Nucleus accumbens (tissue), 56 donors: ENCODE measurements at regions not wholly inside any gene's neighbourhood (a gene's known extent, or its start where the extent isn't known, plus 50 kb on each side); places are given as distances from the start of the nearest gene placed in this dataset.

Experiments
- DNase-seq, 56 donors: peaks; one replicate each; lab custom pipeline; 2025; lab: John Stamatoyannopoulos, UW

GRCh38 chr3:80549173-80549572, 781.4 kb upstream of the ROBO1 start:
- no peak for DNase-seq

- DNase-seq, result no peak
Measured at GRCh38 chr3:80543154-80543553, 775.4 kb upstream of the ROBO1 start.

DNA sequence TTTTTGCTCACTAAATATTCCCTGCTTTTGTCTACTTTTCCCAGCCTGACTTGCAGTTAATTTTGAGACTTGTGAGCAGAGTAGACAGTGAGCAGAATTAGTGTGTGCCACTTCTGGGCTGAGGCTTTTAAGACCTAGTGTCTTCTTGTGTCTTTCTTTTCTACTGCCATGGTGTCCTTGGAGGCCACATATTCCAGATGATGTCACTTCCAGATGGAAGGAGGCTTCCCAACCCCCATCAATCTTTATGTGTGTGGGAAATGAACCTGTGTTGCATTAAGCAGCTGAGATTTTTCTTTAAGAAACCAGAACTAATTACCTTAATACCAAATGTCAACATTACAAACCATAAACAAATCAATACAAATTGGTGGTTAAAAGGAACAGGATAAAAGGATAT, 774.7 kb upstream of the ROBO1 start:
- no peak for DNase-seq

- DNase-seq, result no peak
Measured at GRCh38 chr3:80537680-80538079, 769.9 kb upstream of the ROBO1 start.

DNA sequence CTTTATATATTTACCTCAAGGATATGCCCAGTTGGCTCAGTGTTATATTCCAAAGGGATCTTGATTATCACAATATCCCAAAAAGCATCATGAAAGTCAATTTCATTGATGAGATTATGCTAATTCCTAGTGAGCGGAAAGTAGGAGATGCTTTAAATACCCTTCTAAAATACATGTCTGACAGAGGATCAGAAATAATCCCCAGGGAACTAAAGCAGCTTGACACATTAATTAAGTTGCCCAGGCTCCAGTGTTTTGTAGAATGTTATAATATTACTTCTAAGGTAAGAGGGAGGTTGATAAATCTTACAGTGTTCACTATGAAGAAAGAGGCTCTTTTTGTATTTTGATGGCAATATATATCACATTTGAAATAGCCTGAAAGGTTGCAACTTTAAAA, 767.5 kb upstream of the ROBO1 start:
- no peak for DNase-seq

DNA sequence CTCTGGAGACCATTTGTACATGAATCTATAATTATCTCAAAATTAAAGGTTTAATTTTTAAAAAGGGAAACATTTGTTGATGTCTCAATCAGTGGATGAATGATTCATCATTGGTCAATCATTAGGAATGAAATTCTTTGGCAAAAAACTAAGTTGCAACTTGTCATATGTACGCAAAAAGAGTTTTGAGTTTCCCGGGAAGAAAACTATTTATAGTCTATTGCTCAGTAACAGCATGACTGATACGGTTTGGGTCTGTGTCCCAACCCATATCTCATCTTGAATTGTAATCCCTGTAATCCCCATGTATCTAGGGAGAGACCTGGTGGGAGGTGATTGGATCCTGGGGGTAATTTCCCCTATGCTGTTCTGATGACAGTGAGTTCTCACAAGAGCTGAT, 765.8 kb upstream of the ROBO1 start:
- no peak for DNase-seq

DNA sequence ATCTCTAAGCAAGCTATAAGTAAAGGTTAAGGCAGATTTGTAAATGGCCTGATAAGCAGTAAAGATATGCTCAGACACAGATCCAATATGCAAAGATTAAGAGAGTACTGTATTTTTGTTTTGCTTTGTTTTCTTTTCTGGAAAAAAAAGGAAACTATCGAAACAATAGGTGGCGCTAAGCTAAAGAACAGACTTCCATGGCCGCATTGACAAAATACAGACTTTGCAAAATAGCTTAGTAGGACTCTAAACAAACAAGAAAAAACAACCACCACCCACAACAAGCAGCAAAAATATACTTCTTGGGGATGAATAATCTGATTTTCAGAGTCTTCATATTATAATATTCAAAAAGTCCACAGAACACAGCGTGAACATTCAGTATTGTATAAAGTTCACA, 758.4 kb upstream of the ROBO1 start:
- DNase-seq, result no peak

- DNase-seq, result no peak
Measured at GRCh38 chr3:80521081-80521480, 753.3 kb upstream of the ROBO1 start.

- no peak for DNase-seq
Measured at GRCh38 chr3:80519436-80519835, 751.6 kb upstream of the ROBO1 start.

GRCh38 chr3:80496452-80496851, 728.7 kb upstream of the ROBO1 start:
- DNase-seq, result no peak

DNA sequence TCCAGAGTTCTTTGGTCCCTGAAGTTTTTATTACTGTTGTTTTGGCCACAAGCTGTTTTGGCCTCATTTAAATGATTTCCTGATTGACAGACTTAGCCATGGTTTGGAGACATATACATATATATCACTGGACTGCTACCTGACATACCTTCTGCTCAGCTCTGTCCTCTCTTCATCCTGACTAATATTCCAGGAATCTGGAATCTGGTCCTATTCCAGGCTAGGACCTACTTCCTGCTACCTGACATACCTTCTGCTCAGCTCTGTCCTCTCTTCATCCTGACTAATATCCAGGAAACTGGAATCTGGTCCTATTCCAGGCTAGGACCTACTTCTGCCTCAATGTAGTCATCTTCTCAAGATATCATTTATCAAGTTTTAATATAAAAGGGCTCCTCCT, 724.4 kb upstream of the ROBO1 start:
- no peak for DNase-seq

GRCh38 chr3:80472961-80473360, 705.2 kb upstream of the ROBO1 start:
- no peak for DNase-seq

- DNase-seq, result no peak
Measured at GRCh38 chr3:80472459-80472858, 704.7 kb upstream of the ROBO1 start.

DNA sequence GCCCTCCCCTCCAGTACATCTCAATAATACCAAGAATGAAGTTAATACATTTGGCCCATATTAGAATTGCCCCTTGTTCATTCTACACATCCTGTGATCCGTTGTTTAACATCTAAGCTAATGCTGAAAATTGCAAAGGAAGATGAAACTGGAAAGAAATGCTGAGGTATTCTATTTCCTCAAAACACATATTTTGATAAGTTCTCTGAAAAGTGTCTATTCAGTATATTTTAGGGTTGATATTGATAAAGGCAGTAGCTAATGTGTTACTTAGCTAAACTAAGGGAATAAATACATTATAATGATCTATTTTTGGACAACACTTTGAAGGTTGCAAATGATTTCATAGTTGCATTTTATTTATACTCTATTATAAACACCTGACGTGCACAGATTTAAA, 702.6 kb upstream of the ROBO1 start:
- DNase-seq, result no peak

DNA sequence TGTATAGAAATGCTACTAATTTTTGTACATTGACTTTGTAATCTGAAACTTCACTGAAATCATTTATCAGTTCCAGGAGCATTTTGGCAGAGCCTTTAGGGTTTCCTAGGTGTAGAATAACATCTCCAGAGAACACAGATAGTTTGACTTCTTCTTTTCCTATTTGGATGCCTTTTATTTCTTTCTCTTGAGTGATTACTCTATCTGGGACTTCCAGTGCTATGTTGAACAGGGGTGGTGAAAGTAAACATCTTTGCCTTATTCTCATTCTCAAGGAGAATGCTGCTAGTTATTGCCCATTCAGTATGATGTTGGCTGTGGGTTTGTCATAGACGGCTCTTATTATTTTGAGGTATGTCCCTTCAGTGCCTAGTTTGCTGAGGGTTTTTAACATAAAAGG, 697.9 kb upstream of the ROBO1 start:
- no peak for DNase-seq

DNA sequence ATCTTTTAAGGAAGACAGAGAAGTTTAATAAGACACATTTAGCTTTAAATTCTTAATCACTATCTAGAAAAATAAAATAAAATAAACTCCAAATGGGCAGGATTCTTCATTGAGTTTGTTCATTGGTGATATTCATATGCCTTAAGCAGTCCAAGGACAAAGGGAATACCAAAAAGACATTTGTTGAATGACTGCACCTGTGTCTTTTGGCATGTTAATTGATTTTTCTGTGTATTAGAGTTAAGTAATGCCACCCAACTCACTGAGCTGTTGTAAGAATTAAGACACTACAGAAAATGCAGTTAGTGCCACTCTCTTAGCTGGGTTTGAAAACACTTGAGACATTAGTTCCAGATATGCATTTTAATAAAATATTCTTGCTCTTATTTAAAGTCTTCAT, 683.6 kb upstream of the ROBO1 start:
- no peak for DNase-seq

DNA sequence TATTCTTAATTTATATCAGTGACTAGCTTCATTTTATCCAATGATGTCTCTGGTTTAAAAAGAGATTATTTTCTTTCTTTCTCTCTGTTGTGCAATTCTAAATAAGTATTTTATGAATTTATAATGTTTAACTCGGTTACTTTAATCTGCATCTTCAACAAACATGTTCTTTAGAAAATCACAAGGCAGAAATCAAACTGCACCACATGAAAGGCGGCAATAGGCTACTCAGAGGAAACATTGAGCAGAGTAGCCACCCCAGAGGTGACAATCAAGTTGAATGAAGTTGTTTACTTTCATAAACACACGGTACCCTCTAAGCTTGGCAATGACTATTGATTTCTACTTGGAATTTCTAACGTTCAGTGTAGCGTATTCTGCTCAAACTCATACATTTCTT, 677.8 kb upstream of the ROBO1 start:
- DNase-seq, result no peak

DNA sequence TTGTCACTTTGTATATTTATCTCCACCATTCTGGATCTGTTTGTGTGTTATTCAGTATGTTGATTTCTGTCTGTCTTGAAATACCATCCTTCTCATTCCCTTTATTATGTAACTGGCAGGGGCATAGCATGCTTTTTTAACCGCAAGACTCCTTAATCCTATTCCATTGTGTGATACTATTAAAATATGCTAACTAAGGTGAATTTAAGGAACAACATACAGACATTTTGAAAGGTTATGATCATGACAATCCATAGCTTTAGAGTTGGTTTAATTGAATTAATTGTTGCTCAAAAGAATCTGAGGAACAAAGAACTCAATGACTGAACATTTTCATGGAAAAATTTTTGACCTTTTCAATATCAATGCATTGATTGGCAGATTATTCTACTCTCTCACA, 677.3 kb upstream of the ROBO1 start:
- DNase-seq, result no peak

- no peak for DNase-seq
Measured at GRCh38 chr3:80439490-80439889, 671.7 kb upstream of the ROBO1 start.

DNA sequence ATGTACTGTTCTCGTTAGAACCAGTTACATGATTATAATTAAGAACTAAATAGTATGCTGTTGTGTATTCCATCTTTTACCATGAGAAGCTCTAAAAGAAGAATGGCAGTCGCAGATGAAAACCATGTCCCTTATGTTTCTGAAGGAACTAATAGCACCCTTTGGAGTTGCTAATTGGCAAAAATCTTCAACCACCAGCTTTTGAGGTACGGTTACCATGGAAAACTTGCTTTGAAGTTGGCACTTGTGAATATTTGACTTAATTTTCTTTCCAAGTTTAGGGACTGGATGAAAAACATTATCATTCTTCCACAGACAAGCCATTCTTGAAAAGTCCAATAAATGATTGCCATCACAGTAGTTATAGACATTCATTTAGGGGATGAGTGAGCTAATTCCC, 666.6 kb upstream of the ROBO1 start:
- no peak for DNase-seq

DNA sequence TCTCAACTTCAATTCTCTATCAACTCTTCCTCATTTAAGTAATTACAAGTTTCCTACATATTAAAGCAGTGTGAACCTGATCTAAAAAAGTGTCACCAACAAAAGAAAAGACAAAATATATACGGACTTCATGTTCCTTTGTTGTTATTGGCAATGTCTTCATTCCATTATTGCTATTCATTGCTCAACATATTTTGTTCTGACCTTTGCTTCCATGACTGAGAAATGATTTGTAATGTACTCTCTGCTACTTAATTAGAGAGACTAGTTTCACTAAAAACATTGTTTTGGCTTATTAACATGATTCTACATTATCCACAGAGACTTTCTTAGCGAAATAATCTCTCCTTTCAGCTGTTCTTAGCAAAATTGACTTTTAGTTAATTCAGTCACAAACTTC, 657.2 kb upstream of the ROBO1 start:
- no peak for DNase-seq

DNA sequence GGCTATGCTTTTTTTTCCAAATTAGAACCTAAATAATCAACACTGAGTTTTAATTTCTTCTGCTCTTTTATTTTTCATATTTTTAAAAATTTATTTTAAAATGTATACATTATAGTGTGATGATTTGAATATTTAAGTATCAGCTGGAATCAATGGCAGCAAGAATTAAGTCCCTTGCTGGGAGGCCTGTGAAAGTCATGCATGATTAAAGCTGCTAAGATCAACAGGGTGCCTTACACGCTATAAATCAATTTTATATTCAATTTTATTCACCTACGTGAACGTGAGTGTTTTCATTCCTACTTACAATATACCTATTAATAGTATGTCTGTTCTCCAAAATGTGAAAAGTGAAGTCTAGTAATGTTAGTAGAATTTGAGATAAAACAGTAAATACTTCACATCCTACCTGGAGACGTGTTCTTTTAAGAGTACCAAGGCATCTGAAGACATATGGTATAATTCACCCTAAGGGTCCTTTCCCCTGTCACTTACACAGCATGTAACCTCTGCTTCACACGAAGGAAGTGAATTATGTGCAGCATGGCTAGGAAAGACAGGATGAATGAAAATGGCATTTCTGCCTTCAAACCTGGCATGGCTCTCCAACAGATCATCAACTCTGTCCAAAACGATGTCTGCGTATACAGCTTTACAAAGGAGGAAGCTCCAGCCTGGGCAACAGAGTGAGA, 640.4 kb upstream of the ROBO1 start:
- DNase-seq, result no peak

GRCh38 chr3:80405618-80406017, 637.8 kb upstream of the ROBO1 start:
- no peak for DNase-seq
